Stimulated activated naive CD4-positive, alpha-beta T cell (primary cell): ENCODE measurements at regions not wholly inside any gene's neighbourhood (a gene's known extent, or its start where the extent isn't known, plus 50 kb on each side); places are given as distances from the start of the nearest gene placed in this dataset.

Source experiments
- DNase-seq, 6 experiments: peaks; one replicate each; lab custom pipeline; 2025; lab: John Stamatoyannopoulos, UW

- no peak for DNase-seq
These were observed 78.1 kb downstream of the ASB9 start for GRCh38 chrX:15191830-15192229.

DNA sequence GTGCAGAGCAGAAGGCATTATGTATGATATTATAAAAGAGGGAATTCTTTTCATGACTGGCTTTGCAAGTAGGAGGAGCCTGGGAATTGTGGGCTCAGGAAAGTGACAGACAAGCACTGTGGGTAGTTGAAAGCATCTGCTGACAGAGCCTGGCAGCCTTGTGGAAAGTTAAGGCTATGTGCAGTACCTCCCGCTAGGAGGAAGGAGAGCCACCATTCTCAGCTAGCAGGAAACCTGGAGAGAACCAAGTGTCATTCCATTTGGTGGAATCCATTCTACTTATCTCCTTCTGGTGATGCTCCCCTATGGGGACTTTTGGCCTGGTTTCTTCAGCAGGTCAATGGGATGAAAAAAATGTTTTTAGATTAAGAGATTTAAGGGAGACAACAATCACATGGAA, 81.8 kb downstream of the ASB9 start:
- no peak for DNase-seq

GRCh38 chrX:15177316-15177715, 92.6 kb downstream of the ASB9 start:
- no peak for DNase-seq

- DNase-seq = no peak
These were observed 96.5 kb downstream of the ASB9 start for GRCh38 chrX:15173411-15173810.

DNA sequence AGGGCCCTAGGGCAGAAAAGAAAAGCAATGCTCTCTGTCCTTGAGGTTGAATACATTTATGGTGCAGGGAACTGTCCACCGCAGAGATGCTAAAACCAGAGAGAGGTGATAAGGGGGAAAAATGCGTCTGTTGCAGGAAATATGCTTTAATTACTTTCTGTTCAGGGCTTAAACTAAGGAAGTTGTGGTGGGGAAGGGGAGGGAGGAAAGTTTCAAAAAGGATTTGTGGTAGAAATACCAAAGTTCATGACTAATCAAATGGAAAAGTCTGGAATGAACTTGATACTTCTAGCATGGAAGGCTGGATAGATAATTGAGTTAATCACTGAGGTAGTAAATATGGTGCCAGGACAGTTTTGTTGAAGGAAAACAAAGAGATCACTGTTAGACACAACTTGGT, 99.0 kb downstream of the ASB9 start:
- DNase-seq = no peak

- no peak for DNase-seq
These were observed 102.1 kb downstream of the ASB9 start for GRCh38 chrX:15167826-15168225.

GRCh38 chrX:15165832-15166231, 104.1 kb downstream of the ASB9 start:
- DNase-seq = no peak

GRCh38 chrX:15163131-15163530, 106.8 kb downstream of the ASB9 start:
- DNase-seq = no peak

- DNase-seq = no peak
These were observed 109.3 kb downstream of the ASB9 start for GRCh38 chrX:15160558-15161095.

DNA sequence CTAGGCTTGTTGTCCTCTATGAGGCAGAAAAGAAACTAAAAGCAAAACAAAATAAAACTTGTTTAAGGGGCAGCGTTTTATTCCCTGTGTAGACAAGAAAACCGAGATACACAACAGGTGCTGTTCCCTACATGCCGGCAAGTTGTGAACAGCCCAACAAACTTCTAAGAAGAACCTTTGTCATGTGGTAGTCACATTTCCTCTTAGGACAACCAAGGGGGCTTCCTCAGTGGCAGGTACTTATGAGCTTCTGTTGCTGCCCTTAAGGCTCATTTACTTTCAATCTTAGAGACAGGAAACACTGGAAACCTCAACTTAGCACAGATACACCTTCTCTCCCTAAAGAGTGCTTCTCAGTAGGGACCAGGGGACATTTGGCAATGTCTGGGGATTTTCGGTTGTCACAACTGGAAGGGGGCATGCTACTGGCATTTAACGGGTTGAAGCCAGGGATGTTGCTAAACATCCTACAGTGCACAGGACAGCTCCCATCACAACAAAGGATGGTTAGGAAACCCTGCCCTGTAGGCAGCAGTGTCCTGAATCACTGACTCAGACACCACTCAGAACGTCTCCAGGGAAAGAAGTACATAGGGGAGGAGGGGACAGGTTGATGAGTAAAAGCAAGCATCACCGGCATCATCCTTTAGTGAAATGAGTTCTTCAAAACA, 111.0 kb downstream of the ASB9 start:
- peak in 3 of 6 experiments; percentile 14 to 28 (median 16) for DNase-seq

DNA sequence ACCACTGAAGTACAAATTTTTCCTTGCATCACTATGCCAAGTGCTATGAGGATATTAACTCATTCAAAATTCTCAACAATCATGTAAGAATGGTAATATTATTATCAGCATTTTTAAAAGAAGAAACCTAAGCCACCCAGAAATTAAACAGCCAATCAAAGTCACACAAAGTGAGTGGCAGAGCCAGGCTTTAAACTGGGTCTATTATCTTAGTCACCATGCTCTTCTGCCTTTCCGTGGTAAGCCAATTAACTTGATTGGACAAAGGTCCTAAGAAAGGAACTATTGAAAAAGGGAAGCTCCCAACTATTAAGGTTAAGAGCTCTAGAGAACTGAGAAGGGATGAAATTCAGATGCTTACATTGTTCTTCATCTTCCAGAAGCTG, 111.5 kb downstream of the ASB9 start:
- no peak for DNase-seq

DNA sequence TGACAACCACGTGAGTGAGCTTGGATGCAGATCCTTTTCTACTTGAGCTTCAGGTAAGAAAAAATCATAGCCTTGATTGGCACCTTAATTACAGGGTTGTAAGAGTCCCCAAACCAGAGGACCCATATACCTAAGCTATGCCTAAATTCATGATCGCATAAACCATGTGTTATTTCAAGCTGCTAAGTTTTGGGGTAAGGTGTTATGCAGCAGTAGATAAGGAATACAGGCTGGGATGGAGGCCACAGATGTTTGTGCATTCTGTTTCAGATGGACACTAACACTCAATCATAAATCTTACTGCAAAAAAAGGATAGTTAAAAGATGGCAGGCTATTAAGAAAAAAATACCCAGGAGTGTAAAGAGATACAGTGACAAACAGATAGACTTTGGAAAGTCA, 112.3 kb downstream of the ASB9 start:
- no peak for DNase-seq

GRCh38 chrX:15151267-15152186, 118.4 kb downstream of the ASB9 start:
- DNase-seq = peak in 3 of 6 experiments; percentile 0 to 17 (median 16)

GRCh38 chrX:15150586-15150985, 119.3 kb downstream of the ASB9 start:
- no peak for DNase-seq

GRCh38 chrX:15146515-15146914, 123.4 kb downstream of the ASB9 start:
- DNase-seq = no peak

DNA sequence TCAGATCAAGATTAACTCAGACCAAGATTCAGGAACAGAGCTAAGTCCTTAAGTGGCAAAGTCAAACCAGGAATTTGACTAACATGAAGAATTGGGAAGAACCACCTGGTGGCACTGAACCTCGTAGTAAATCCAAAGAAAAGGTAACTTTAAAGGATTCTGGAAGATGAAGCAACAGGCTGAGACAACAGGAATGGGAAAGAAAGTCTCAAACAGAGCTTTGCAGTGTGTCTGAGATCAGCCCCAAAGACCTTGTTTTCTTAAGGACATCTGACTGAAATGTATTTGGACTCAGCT, 126.1 kb downstream of the ASB9 start:
- DNase-seq = no peak

GRCh38 chrX:15143050-15143824, 126.6 kb downstream of the ASB9 start:
- peak; percentile 3 to 36 (median 10) for DNase-seq

DNA sequence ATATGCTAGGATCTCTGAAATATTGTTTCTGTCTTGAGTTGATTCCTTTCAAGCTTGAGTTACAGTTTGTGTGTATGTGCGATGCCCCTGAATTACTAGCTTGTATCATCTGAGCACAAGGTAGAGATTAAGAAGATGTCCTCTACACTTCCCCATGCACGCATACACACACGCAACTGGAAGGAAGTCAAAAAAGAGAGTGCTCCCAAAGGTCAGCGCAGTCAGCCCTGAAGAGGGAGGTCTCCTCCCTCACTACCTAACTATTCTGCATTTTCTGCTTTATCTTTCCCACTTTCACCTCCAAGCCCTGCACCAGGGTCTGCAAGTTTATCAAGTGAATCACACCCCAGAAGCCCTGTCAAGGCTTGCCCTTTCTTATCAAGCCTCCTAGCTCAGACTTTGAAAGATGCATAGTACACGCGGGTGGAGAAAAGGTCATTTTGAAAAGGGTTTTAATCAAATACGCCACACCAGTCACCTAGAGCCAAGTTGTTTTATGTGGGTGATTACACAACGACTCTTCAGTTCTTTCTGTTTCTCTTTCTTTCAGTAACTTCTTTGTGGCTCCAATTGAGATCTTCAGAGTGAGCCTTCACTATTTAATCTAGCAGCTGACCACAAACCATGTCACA, 127.7 kb downstream of the ASB9 start:
- peak in 2 of 6 experiments; percentile 1 to 4 for DNase-seq

- DNase-seq = no peak
These were observed 133.1 kb downstream of the ASB9 start for GRCh38 chrX:15136795-15137194.

DNA sequence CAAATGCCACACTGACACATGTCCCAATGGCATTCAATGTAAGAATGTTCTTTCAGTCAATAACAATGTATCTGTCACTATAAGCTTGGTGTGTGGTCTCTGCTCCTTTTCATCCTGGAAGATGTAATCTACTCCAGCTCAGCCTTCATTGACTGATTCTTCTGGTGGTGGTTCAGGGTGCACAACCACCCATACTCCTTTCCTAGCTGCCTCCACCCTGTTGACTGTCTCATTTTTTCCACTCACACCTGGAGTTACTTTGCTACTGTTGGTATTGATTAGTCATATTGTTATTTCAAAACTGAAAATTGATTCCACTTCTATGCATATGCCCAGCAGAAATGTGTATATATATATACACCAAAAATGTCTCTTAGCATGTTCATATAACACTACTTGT, 140.5 kb downstream of the ASB9 start:
- DNase-seq = no peak

GRCh38 chrX:15128861-15129260, 141.0 kb downstream of the ASB9 start:
- DNase-seq = no peak

- no peak for DNase-seq
These were observed 142.9 kb downstream of the ASB9 start for GRCh38 chrX:15127010-15127409.
